Calu3 (cell line): ENCODE measurements at regions not wholly inside any gene's neighbourhood (a gene's known extent, or its start where the extent isn't known, plus 50 kb on each side); places are given as distances from the start of the nearest gene placed in this dataset.

Experiments
- BruUV-seq: library from RNA; stranded (reverse); fragments of 400-500 nt; replicated peaks from 2 replicates; lab custom pipeline; 2021; lab: Mats Ljungman, UMichigan
- CTCF ChIA-PET: fragments of 300-600 bp; sonication (Branson Sonifier 250); formaldehyde crosslinking; loops from one replicate; lab custom pipeline; 2022; ENCODE audit warnings: antibody characterized with exemption; lab: Charles Lee
- DNase-seq: peaks from one replicate; pipeline ENCODE4 v3.0.0; 2022
- H3K27ac Mint-ChIP-seq: one replicate; pipeline ENCODE4 v1.8.0; 2022; ENCODE audit warnings: mixed read lengths; ENCODE audit not compliant: unreplicated experiment
- H3K27me3 Mint-ChIP-seq: one replicate; pipeline ENCODE4 v1.8.0; 2022; ENCODE audit warnings: mixed read lengths; ENCODE audit not compliant: unreplicated experiment
- H3K36me3 Mint-ChIP-seq: one replicate; pipeline ENCODE4 v1.8.0; 2022; ENCODE audit warnings: mild to moderate bottlenecking, moderate library complexity, mixed read lengths; ENCODE audit not compliant: insufficient read depth, unreplicated experiment
- H3K4me1 Mint-ChIP-seq: one replicate; pipeline ENCODE4 v1.8.0; 2022; ENCODE audit warnings: mild to moderate bottlenecking, low read depth, mixed read lengths; ENCODE audit not compliant: unreplicated experiment
- H3K4me3 Mint-ChIP-seq: one replicate; pipeline ENCODE4 v1.8.0; 2022; ENCODE audit warnings: mild to moderate bottlenecking, low read depth, moderate library complexity, mixed read lengths; ENCODE audit not compliant: unreplicated experiment
- H3K9me3 Mint-ChIP-seq: one replicate; pipeline ENCODE4 v1.8.0; 2022; ENCODE audit warnings: low read depth, mixed read lengths; ENCODE audit not compliant: unreplicated experiment
- CTCF ChIP-seq: fragments of 200-600 bp; IDR thresholded peaks from one replicate; pipeline ENCODE4 v1.8.0; 2022; ENCODE audit warnings: antibody characterized with exemption; ENCODE audit not compliant: unreplicated experiment
- intact Hi-C: fragments of 100-400 bp; cut with micrococcal nuclease; formaldehyde crosslinking; loops from one replicate; pipeline ENCODE4 v1.10.0; 2022; ENCODE audit not compliant: unreplicated experiment

- Mint-ChIP-seq H3K9me3 (no peaks in the 10 kb centered on the region), H3K4me3 (no peak overlapping the region), H3K27me3 (no peaks in the 10 kb centered on the region), H3K36me3 (no peaks in the 10 kb centered on the region), H3K4me1 (no peaks in the 10 kb centered on the region), H3K27ac (no peak overlapping the region)
- CTCF ChIA-PET, result no interaction called here
- intact Hi-C loops, result no loop called here
- no TSS peak for BruUV-seq
- no peak for DNase-seq
- TF ChIP-seq CTCF, result no peak
Observed at GRCh38 chr4:107246761-107247160, 210.6 kb upstream of the DKK2 start.

DNA sequence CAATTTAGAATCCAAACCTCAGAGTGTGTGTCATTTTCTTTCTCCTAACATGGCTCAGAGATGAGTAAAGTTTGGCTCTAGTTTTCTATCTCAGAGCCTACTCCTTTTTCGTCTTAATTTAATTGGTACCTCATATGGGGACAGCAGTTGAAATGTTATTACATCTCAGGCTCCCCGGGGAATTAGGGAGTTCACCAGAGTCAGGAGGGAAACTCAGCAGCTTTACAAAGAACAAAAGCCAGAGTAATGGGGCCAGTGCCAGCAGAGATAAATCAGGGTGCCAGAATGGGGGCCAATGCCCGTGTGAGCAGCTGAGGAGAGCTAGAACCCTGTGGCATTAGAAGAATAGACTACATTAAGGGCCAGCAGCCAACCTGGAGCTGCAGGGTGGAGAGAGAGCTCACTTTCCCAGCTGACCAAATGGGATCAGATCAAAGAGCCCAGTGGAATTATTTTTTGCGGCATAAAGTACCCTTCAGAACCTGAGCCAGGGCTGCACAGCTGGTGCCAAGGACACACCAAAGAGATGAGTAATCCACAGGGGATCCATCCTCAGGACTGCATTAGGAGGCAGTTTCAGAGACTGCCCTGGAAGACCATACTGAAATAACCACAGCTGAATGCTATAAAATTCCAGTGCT lies 207.1 kb upstream of the DKK2 start:
- no peak for DNase-seq
- intact Hi-C loops, result no loop called here
- BruUV-seq, result no TSS peak
- peaks cover 4% of the 10 kb centered on the region for H3K9me3 Mint-ChIP-seq
- CTCF ChIA-PET, result no interaction called here
- no peaks in the 10 kb centered on the region for H3K36me3 Mint-ChIP-seq
- no peak overlapping the region for H3K4me3 Mint-ChIP-seq
- H3K4me1 Mint-ChIP-seq, result no peaks in the 10 kb centered on the region
- TF ChIP-seq CTCF, result no peak
- no peaks in the 10 kb centered on the region for H3K27me3 Mint-ChIP-seq
- H3K27ac Mint-ChIP-seq, result no peak overlapping the region

GRCh38 chr4:107220976-107221375 lies 184.9 kb upstream of the DKK2 start:
- Mint-ChIP-seq H3K4me3 (no peak overlapping the region), H3K27me3 (no peaks in the 10 kb centered on the region), H3K9me3 (no peaks in the 10 kb centered on the region), H3K27ac (no peak overlapping the region), H3K4me1 (no peaks in the 10 kb centered on the region), H3K36me3 (no peaks in the 10 kb centered on the region)
- BruUV-seq, result no TSS peak
- intact Hi-C loops, result no loop called here
- CTCF ChIA-PET, result no interaction called here
- no peak for TF ChIP-seq CTCF
- no peak for DNase-seq

GRCh38 chr4:107219681-107220080 lies 183.6 kb upstream of the DKK2 start:
- intact Hi-C loops, result no loop called here
- Mint-ChIP-seq H3K4me3 (no peak overlapping the region), H3K27me3 (no peaks in the 10 kb centered on the region), H3K4me1 (no peaks in the 10 kb centered on the region), H3K27ac (no peak overlapping the region), H3K9me3 (no peaks in the 10 kb centered on the region), H3K36me3 (no peaks in the 10 kb centered on the region)
- no peak for DNase-seq
- CTCF ChIA-PET, result interaction anchor here (0.7 kb wide), 1 partner anchor 673 kb away, joined by 3 read pairs; no protein-coding TSS in a partner anchor
- BruUV-seq, result no TSS peak
- no peak for TF ChIP-seq CTCF
